Naive thymus-derived CD8-positive, alpha-beta T cell (primary cell): ENCODE measurements at regions not wholly inside any gene's neighbourhood (a gene's known extent, or its start where the extent isn't known, plus 50 kb on each side); places are given as distances from the start of the nearest gene placed in this dataset.

Source experiments
- ATAC-seq, 2 donors: fragments of 150-1000 bp; cut with Tn5 transposase in 1 of 2; sonication (Bioruptor Pico), chemical (Tn5 transposase) in 1 of 2; 1 replicate in 1 of 2; 2 replicates in 1 of 2; pipeline ENCODE4 v1.10.0; 2021; ENCODE audit warnings: mild to moderate bottlenecking in 2 of 2, moderate library complexity in 2 of 2
- POLR2A ChIA-PET: fragments of 350-600 bp; sonication (Branson Sonifier 250); formaldehyde crosslinking; loops from one replicate; lab custom pipeline; 2021; ENCODE audit warnings: antibody characterized with exemption; lab: Charles Lee
- DNase-seq, 10 donors: peaks; one replicate each; pipeline versions ENCODE4 v3.0.0 to v3.0.0-alpha.2; 2020 to 2022
- H3K27ac Mint-ChIP-seq, 10 donors: one replicate each; pipeline ENCODE4 v1.8.0; 2020 to 2022; ENCODE audit warnings: mild to moderate bottlenecking in 10 of 10, mixed read lengths in 10 of 10, moderate library complexity in 4 of 10, inconsistent platforms in 1 of 10
- H3K27me3 Mint-ChIP-seq, 5 donors: one replicate each; pipeline ENCODE4 v1.8.0; 2021 to 2022; ENCODE audit warnings: mixed read lengths in 5 of 5
- H3K36me3 Mint-ChIP-seq, 3 donors: one replicate each; pipeline ENCODE4 v1.8.0; 2020 to 2022; ENCODE audit warnings: mixed read lengths in 3 of 3, mild to moderate bottlenecking in 2 of 3, inconsistent platforms in 1 of 3
- H3K4me1 Mint-ChIP-seq, 4 donors: one replicate each; pipeline ENCODE4 v1.8.0; 2021 to 2022; ENCODE audit warnings: mixed read lengths in 4 of 4
- H3K4me3 Mint-ChIP-seq, 10 donors: one replicate each; pipeline ENCODE4 v1.8.0; 2020 to 2022; ENCODE audit warnings: mild to moderate bottlenecking in 10 of 10, mixed read lengths in 10 of 10, moderate library complexity in 6 of 10, inconsistent platforms in 1 of 10
- H3K9me3 Mint-ChIP-seq, 9 donors: one replicate each; pipeline ENCODE4 v1.8.0; 2020 to 2022; ENCODE audit warnings: mixed read lengths in 9 of 9, mild to moderate bottlenecking in 3 of 9, inconsistent platforms in 1 of 9, moderate library complexity in 1 of 9

DNA sequence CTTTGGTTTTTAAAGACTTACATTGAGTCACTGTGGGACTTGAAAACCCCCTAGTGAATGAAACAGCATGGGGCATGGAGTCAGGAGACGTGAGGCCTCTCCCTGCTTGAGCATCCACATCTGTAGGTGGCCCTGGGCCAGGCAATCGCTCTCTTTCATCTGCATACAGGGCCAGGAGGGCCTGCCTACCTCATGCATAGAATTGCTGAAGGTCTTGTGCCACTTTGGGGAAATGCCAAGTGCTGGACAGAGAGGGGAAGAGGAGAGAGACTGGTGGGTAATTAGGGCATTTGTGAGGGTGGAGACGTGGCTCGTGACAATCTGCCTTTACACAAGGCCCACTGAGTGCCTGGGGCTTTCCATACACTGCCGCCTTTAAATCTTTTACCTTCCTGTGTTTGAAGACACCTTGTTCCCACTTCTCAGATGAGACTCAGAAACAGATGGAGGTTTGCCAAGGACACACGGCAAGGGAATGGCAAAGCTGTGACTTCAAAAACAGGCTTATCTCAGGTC is 322.2 kb upstream of the HS6ST1 start:
- DNase-seq = no peak

DNA sequence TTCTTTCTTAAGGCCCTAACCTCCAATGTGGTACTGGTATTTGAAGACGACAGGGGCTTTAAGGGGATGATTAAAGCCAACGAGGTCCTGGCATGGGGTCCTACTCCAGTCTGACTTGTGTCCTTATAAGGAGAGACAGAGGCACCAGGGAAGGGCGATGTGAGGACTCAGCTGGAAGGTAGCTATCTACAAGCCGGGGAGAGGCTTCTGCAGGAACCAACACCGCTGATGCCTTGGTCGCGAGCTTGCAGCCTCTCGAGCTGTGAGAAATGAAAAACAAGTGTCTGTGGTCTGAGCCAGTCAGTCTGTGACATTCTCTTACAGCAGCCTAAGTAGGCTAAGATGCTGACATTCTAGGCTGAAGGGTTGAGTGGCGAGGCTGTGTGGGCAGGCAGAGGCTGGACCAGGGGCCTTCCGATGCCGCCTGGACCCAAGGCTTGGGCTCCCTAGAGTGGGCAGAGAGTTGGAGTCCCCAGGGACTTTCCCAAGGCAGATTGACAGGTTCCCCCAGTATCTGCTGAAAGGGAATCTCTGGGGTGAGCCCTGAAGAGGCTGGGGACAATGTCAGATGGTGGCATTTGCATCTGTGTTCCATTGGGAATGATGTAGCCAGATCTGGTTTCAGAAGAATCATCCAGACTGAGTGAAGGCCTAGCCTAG is 322.9 kb upstream of the HS6ST1 start:
- DNase-seq = no peak
- no peaks in the 10 kb centered on the region for H3K9me3 Mint-ChIP-seq
- POLR2A ChIA-PET = no interaction called here
- no peak overlapping the region for H3K27ac Mint-ChIP-seq
- H3K27me3 Mint-ChIP-seq = peaks cover 0 to 7% (median 2%) of the 10 kb centered on the region in 5 donors
- no peak overlapping the region for H3K4me3 Mint-ChIP-seq
- H3K4me1 Mint-ChIP-seq = peaks cover 0 to 17% (median 0%) of the 10 kb centered on the region in 4 donors
- H3K36me3 Mint-ChIP-seq = no peaks in the 10 kb centered on the region
- ATAC-seq = no peak

More for the DNA sequence above, 322.2 kb upstream of the HS6ST1 start:
- H3K9me3 Mint-ChIP-seq = no peaks in the 10 kb centered on the region
- peaks cover 0 to 7% (median 2%) of the 10 kb centered on the region in 5 donors for H3K27me3 Mint-ChIP-seq
- no peak for ATAC-seq
- H3K4me1 Mint-ChIP-seq = peaks cover 0 to 17% (median 0%) of the 10 kb centered on the region in 4 donors
- no peaks in the 10 kb centered on the region for H3K36me3 Mint-ChIP-seq
- no peak overlapping the region for H3K4me3 Mint-ChIP-seq
- H3K27ac Mint-ChIP-seq = no peak overlapping the region
- POLR2A ChIA-PET = no interaction called here

DNA sequence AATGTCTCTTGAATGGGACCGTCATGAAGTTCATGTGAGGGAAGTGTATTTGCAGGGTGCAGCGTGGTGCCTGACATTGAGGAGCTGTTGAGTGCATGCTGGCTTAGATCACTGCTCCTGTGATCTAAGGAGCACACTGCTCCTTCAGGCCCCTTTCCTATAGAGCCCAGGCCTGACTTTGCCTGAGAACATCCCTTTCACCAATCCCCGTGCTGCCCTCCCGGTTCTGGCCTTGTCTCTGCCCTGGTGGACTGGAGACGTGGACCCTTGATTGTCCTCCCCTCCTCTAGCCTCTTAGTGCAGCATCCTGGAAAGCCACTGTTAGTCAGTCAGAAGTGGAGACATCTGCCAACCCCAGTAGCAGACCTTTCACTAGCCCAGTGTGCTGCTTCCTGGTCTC is 323.6 kb upstream of the HS6ST1 start:
- POLR2A ChIA-PET = no interaction called here
- Mint-ChIP-seq H3K27me3 (peaks cover 0 to 6% (median 2%) of the 10 kb centered on the region in 5 donors), H3K36me3 (no peaks in the 10 kb centered on the region), H3K4me3 (no peak overlapping the region), H3K9me3 (no peaks in the 10 kb centered on the region), H3K27ac (peak overlapping the region in 1 of 10 donors; percentile 66), H3K4me1 (peaks cover 0 to 17% (median 0%) of the 10 kb centered on the region in 4 donors)
- ATAC-seq = no peak
- no peak for DNase-seq

DNA sequence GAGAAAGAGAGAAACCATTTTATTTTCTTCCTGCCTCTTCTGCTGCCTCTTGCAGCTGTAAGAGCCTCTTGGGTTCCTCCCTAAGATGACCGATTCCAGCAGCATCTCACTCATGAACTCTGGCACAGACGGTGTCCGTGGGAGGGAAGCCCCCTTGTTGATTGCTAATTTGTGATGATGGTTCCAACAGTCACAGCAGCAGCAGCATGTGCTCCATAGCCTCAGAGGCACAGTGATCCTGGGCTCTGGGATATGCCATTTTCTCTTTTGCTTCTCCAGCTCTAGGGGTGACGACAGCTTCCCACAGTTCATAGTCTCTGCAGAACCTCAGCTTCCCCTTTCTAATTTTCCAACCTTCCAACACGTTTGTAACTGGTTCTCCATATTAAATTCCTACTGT is 324.2 kb upstream of the HS6ST1 start:
- peaks cover 0 to 4% (median under 1%) of the 10 kb centered on the region in 5 donors for H3K27me3 Mint-ChIP-seq
- H3K27ac Mint-ChIP-seq = no peak overlapping the region
- H3K4me3 Mint-ChIP-seq = no peak overlapping the region
- POLR2A ChIA-PET = no interaction called here
- no peaks in the 10 kb centered on the region for H3K9me3 Mint-ChIP-seq
- ATAC-seq (no peak), DNase-seq (no peak)
- no peaks in the 10 kb centered on the region for H3K36me3 Mint-ChIP-seq
- peaks cover 0 to 12% (median 0%) of the 10 kb centered on the region in 4 donors for H3K4me1 Mint-ChIP-seq

DNA sequence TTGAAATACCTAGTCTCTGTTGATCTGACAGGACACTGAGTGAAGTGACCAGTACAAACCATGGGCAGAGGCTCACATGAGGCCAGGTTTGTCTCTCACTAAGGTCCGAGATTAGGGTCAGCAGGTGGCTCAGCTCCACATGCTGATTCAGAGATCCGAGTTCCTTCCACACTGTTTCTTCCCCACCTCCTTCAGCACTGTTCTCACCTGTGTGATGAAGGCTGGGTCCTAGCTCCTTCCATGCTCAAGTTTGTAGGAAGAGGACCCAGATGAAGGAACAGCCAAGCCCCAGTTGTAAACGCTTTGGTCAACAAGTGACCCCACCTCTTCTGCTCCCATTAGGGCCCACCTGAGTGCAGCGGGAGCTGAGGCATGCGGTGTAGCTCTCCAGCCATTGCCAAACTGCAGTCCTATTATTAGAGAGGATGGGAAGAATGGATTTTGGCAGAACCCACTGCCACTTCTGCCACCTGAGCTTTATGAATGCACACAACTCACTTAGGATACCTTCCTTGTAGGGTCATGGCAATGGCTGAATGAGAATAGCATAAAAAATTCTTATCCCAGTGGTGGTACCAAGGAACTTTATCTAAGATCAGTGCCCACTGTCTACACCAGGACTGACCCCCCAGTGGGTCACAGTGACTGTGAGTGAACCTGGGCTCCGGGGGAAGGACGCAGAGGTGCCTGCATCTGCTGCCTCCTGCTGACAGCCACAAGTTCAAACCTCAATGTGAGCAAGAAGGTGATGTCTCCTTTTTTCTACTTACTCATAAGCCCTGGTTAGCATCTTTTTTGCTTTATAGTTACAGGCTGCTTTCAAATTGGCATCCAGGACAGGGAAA is 324.8 kb upstream of the HS6ST1 start:
- no peaks in the 10 kb centered on the region for H3K9me3 Mint-ChIP-seq
- peaks cover 0 to 6% (median 0%) of the 10 kb centered on the region in 4 donors for H3K4me1 Mint-ChIP-seq
- POLR2A ChIA-PET = no interaction called here
- no peak for ATAC-seq
- H3K27ac Mint-ChIP-seq = no peak overlapping the region
- H3K4me3 Mint-ChIP-seq = no peak overlapping the region
- no peaks in the 10 kb centered on the region for H3K36me3 Mint-ChIP-seq
- DNase-seq = no peak
- H3K27me3 Mint-ChIP-seq = peaks cover 0 to 4% (median 0%) of the 10 kb centered on the region in 5 donors

DNA sequence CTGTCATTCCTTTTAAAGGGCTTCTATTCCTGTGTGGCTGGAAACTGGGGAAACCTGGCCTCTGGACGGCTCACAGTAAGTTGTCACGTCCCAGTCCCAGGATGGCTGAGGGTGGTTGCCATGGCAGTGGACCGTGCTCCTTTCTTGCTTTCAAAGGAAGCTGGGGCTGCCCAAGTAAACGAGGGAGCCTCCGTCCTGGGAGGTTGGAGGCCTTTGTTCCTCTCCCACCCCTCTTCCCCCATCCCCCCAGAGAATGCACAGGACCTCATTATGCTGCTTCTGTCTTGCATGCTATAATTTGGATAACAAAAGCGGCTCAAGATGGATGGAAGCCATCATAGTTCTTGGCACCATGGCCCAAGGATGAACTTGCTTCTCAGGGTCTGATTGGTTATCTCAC is 325.5 kb upstream of the HS6ST1 start:
- ATAC-seq (no peak), DNase-seq (no peak)
- Mint-ChIP-seq H3K9me3 (no peaks in the 10 kb centered on the region), H3K4me3 (no peak overlapping the region), H3K27ac (no peak overlapping the region), H3K4me1 (peaks cover 0 to 1% (median 0%) of the 10 kb centered on the region in 4 donors), H3K27me3 (peaks cover 0 to 4% (median 0%) of the 10 kb centered on the region in 5 donors), H3K36me3 (no peaks in the 10 kb centered on the region)
- POLR2A ChIA-PET = no interaction called here

DNA sequence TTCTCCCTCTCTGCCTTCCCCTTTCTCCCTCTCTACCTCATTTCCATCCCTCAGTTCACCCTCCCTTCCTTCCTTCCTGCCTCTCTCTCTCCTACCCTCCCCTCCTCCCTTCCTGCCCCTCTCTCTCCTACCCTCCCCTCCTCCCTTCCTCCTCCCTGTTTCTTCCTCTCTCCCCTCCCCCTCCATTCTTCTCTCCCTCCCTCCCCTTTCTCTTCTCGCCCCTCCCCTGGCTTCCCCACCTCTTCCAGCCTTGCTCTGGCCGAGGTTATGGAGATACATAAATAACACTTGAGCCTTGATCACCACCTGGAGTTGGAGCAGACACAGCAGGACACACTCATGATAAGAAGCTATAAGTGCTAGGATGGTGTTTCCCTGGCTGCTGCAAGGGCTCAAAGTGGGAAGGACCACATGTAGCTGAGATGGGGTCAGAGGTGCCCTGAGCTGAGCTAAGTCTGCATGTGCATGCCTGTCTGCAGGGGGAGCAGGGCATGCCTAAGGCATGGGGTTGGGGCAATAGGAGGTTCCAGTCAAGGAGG is 326.1 kb upstream of the HS6ST1 start:
- ATAC-seq (no peak), DNase-seq (no peak)
- no peaks in the 10 kb centered on the region for H3K36me3 Mint-ChIP-seq
- no peaks in the 10 kb centered on the region for H3K9me3 Mint-ChIP-seq
- POLR2A ChIA-PET = no interaction called here
- H3K4me3 Mint-ChIP-seq = no peak overlapping the region
- peaks cover 0 to 1% (median 0%) of the 10 kb centered on the region in 4 donors for H3K4me1 Mint-ChIP-seq
- H3K27ac Mint-ChIP-seq = no peak overlapping the region
- peaks cover 0 to 4% (median 0%) of the 10 kb centered on the region in 5 donors for H3K27me3 Mint-ChIP-seq

DNA sequence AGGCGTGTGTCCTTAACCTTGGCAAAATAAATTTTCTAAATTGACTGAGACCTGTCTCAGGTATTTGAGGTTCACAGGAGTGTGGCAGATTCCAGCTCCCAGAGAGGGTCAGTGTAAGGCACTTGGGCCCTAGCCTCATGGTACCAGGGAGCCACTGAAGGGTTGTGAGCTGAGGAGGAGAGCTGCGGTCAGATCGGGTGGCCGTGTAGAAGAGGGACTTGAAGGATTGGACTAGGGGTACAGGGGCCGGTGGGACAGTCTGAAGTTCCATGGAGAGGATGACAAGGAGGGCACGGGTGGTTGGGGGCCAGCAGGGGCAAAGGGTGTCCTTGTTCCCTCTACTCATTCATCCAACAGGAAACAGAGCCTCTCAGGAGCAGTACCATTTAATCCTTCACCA is 327.0 kb upstream of the HS6ST1 start:
- H3K4me3 Mint-ChIP-seq = no peak overlapping the region
- POLR2A ChIA-PET = no interaction called here
- DNase-seq = no peak
- no peaks in the 10 kb centered on the region for H3K36me3 Mint-ChIP-seq
- peaks cover 0 to 1% (median 0%) of the 10 kb centered on the region in 4 donors for H3K4me1 Mint-ChIP-seq
- H3K27ac Mint-ChIP-seq = peak overlapping the region in 1 of 10 donors; percentile 19
- H3K9me3 Mint-ChIP-seq = no peaks in the 10 kb centered on the region
- H3K27me3 Mint-ChIP-seq = peaks cover 0 to 4% (median 0%) of the 10 kb centered on the region in 5 donors
- no peak for ATAC-seq

DNA sequence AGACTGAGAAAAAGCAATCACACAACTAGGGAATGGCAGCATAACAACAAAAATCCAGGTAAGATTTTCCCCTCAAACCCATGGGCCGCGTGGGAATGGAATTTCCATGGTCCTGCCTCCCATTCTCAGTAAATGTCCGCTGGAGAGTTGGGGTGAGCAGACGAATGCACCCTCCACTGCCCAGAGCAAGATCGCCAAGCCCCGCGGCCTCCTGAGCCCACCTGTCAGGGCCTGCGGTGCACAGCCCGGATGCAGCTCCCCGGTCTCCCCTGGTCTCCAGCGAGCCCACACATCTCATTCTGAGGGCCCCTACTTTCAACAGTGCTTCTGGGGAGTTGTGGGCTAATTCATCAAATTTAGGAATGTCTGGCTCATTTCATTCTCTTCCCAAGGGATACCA is 327.4 kb upstream of the HS6ST1 start:
- Mint-ChIP-seq H3K27ac (no peak overlapping the region), H3K4me3 (no peak overlapping the region), H3K36me3 (no peaks in the 10 kb centered on the region), H3K9me3 (no peaks in the 10 kb centered on the region), H3K27me3 (peaks cover 0 to 4% (median 0%) of the 10 kb centered on the region in 5 donors), H3K4me1 (peaks cover 0 to 1% (median 0%) of the 10 kb centered on the region in 4 donors)
- ATAC-seq = no peak
- POLR2A ChIA-PET = no interaction called here
- no peak for DNase-seq

DNA sequence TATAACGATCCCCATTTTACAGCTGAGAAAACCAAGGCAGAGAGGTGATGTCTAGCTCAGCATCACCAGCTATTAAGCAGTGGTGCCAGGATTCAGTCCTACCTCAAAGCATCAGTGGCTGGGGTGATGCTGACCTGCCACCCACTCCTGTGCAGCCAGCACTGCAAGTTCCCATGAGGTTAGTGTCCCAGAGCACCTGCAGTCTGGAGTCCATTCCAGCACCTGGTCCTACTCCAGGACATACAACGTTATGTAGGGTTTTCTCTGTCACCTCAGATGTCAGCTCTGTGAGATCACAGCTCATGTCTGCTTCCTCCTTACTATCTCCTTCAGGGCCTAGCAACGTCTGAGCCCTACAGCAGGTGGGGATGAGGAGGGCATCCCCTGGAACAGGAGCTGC is 328.0 kb upstream of the HS6ST1 start:
- no peaks in the 10 kb centered on the region for H3K36me3 Mint-ChIP-seq
- no peak for ATAC-seq
- no peak for DNase-seq
- H3K27ac Mint-ChIP-seq = no peak overlapping the region
- POLR2A ChIA-PET = no interaction called here
- H3K27me3 Mint-ChIP-seq = peaks cover 0 to 4% (median 0%) of the 10 kb centered on the region in 5 donors
- H3K4me3 Mint-ChIP-seq = no peak overlapping the region
- H3K4me1 Mint-ChIP-seq = peaks cover 0 to 1% (median 0%) of the 10 kb centered on the region in 4 donors
- no peaks in the 10 kb centered on the region for H3K9me3 Mint-ChIP-seq

DNA sequence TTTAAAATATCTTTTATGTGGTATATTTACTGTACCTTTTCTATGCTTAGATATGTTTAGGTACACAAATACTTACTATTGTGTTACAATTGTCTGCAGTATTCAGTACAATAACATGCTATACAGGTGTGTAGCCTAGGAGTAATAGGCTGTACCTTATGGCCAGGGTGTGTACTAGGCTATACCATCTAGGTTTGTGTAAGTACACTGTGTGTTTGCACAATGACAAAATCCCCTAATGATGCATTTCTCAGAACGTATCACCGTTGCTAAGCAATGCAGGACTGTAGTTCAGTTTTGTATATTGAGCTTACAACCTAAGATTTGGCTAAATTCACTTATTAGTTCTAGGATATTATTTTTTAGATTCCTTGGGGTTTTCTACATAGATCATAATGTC is 332.3 kb upstream of the HS6ST1 start:
- POLR2A ChIA-PET = no interaction called here
- Mint-ChIP-seq H3K9me3 (peaks cover 0 to 7% (median 0%) of the 10 kb centered on the region in 9 donors), H3K27ac (no peak overlapping the region), H3K4me1 (peaks cover 0 to 17% (median 0%) of the 10 kb centered on the region in 4 donors), H3K4me3 (no peak overlapping the region), H3K27me3 (peaks cover 0 to 4% (median 0%) of the 10 kb centered on the region in 5 donors), H3K36me3 (no peaks in the 10 kb centered on the region)
- ATAC-seq = no peak
- DNase-seq = no peak

DNA sequence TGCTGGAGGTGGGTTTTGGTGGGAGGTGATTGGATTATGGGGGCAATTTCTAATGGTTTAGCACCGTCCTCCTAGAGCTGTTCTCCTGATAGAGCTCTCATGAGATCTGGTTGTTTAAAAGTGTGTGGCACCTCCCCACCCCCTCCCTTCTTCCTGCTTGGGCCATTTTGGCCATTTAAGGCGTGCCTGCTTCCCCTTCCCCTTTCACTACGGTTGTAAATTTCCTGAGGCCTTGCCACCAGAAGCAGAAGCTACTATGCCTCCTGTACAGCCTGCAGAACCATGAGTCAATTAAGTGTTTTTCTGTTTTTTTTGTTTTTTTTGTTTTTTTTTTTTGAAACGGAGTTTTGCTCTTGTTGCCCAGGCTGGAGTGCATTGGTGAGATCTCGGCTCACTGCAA is 335.7 kb upstream of the HS6ST1 start:
- Mint-ChIP-seq H3K36me3 (peaks cover 0 to 3% (median 0%) of the 10 kb centered on the region in 3 donors), H3K27ac (no peak overlapping the region), H3K4me1 (peaks cover 0 to 17% (median 0%) of the 10 kb centered on the region in 4 donors), H3K27me3 (peaks cover 0 to 14% (median 4%) of the 10 kb centered on the region in 5 donors), H3K9me3 (peaks cover 0 to 7% (median 0%) of the 10 kb centered on the region in 9 donors), H3K4me3 (peak overlapping the region in 1 of 10 donors; percentile 2)
- POLR2A ChIA-PET = interaction anchor here (0.6 kb wide), 1 partner anchor 37 kb away, joined by 6 read pairs; no protein-coding TSS in a partner anchor
- DNase-seq = no peak
- no peak for ATAC-seq
